Subcutaneous abdominal adipose tissue (tissue), 5 donors: ENCODE measurements at regions not wholly inside any gene's neighbourhood (a gene's known extent, or its start where the extent isn't known, plus 50 kb on each side); places are given as distances from the start of the nearest gene placed in this dataset.
"Not testable (repeated sequence)": the region's sequence is repeated elsewhere in the genome, so short reads cannot be mapped to it uniquely, and the experiment has no call there.

ENCODE experiments used
- H3K27ac ChIP-seq: one replicate; pipeline ENCODE4 v1.7.0; 2013; ENCODE audit warnings: low read depth, mild to moderate bottlenecking, inconsistent platforms, low read length, moderate library complexity
- H3K27me3 ChIP-seq, 5 donors: one replicate each; pipeline ENCODE4 v1.7.0; 2013; ENCODE audit warnings: low read length in 5 of 5, inconsistent platforms in 1 of 5; ENCODE audit not compliant: control insufficient read depth in 5 of 5, insufficient read depth in 4 of 5
- H3K36me3 ChIP-seq, 5 donors: one replicate each; pipeline ENCODE4 v1.7.0; 2013; ENCODE audit warnings: low read length in 5 of 5; ENCODE audit not compliant: control insufficient read depth in 5 of 5, insufficient read depth in 5 of 5
- H3K4me1 ChIP-seq, 5 donors: one replicate each; pipeline ENCODE4 v1.7.0; 2013; ENCODE audit warnings: low read length in 5 of 5, mild to moderate bottlenecking in 3 of 5, moderate library complexity in 1 of 5; ENCODE audit not compliant: control insufficient read depth in 5 of 5, insufficient read depth in 5 of 5
- H3K4me3 ChIP-seq, 5 donors: one replicate each; pipeline ENCODE4 v1.7.0; 2013; ENCODE audit warnings: low read length in 5 of 5, low read depth in 1 of 5
- H3K9ac ChIP-seq, 5 donors: one replicate each; pipeline ENCODE4 v1.7.0; 2013; ENCODE audit warnings: low read length in 5 of 5, mild to moderate bottlenecking in 4 of 5, moderate library complexity in 3 of 5
- H3K9me3 ChIP-seq, 5 donors: one replicate each; pipeline ENCODE4 v1.7.0; 2013; ENCODE audit warnings: low read length in 5 of 5; ENCODE audit not compliant: control insufficient read depth in 5 of 5
- donor health status: healthy.
- donor health status: healthy.
- donor health status: healthy.
- donor health status: healthy.
- donor health status: healthy.

- H3K27me3 ChIP-seq: no peaks in the 10 kb centered on the region
- no peak overlapping the region for H3K9ac ChIP-seq
- no peak overlapping the region for H3K27ac ChIP-seq
- no peaks in the 10 kb centered on the region for H3K4me1 ChIP-seq
- H3K4me3 ChIP-seq: no peak overlapping the region
- H3K36me3 ChIP-seq: no peaks in the 10 kb centered on the region
- H3K9me3 ChIP-seq: no peaks in the 10 kb centered on the region
These were observed 98.0 kb upstream of the TSLP start for GRCh38 chr5:110973510-110973909.

- Histone ChIP-seq H3K27ac (no peak overlapping the region), H3K9me3 (peaks cover 0 to 6% (median 0%) of the 10 kb centered on the region in 5 donors), H3K36me3 (no peaks in the 10 kb centered on the region), H3K9ac (no peak overlapping the region), H3K4me3 (no peak overlapping the region), H3K27me3 (no peaks in the 10 kb centered on the region), H3K4me1 (no peaks in the 10 kb centered on the region)
These were observed 93.6 kb upstream of the TSLP start for GRCh38 chr5:110977915-110978314.

- not testable (repeated sequence) for H3K4me1 ChIP-seq, H3K4me3 ChIP-seq, H3K27me3 ChIP-seq, H3K9ac ChIP-seq, H3K36me3 ChIP-seq, H3K27ac ChIP-seq, H3K9me3 ChIP-seq
These were observed 85.6 kb upstream of the TSLP start for GRCh38 chr5:110985882-110986281.

GRCh38 chr5:110987573-110987972 is 83.9 kb upstream of the TSLP start:
- not testable (repeated sequence) for H3K27me3 ChIP-seq, H3K36me3 ChIP-seq, H3K4me1 ChIP-seq, H3K27ac ChIP-seq, H3K9ac ChIP-seq, H3K9me3 ChIP-seq, H3K4me3 ChIP-seq

- Histone ChIP-seq H3K4me1 (no peaks in the 10 kb centered on the region), H3K27me3 (no peaks in the 10 kb centered on the region), H3K27ac (no peak overlapping the region), H3K36me3 (no peaks in the 10 kb centered on the region), H3K4me3 (no peak overlapping the region), H3K9ac (no peak overlapping the region), H3K9me3 (peaks cover 0 to 5% (median 0%) of the 10 kb centered on the region in 5 donors)
These were observed 74.8 kb upstream of the TSLP start for GRCh38 chr5:110996742-110997141.

GRCh38 chr5:111002036-111002435 is 69.5 kb upstream of the TSLP start:
- no peaks in the 10 kb centered on the region for H3K36me3 ChIP-seq
- H3K4me1 ChIP-seq: no peaks in the 10 kb centered on the region
- peaks cover 0 to 5% (median 0%) of the 10 kb centered on the region in 5 donors for H3K9me3 ChIP-seq
- no peak overlapping the region for H3K27ac ChIP-seq
- H3K27me3 ChIP-seq: no peaks in the 10 kb centered on the region
- no peak overlapping the region for H3K4me3 ChIP-seq
- H3K9ac ChIP-seq: no peak overlapping the region

GRCh38 chr5:111003623-111004022 is 67.9 kb upstream of the TSLP start:
- Histone ChIP-seq H3K4me3 (no peak overlapping the region), H3K27me3 (no peaks in the 10 kb centered on the region), H3K9me3 (peaks cover 0 to 5% (median 0%) of the 10 kb centered on the region in 5 donors), H3K4me1 (no peaks in the 10 kb centered on the region), H3K9ac (no peak overlapping the region), H3K36me3 (no peaks in the 10 kb centered on the region), H3K27ac (no peak overlapping the region)

GRCh38 chr5:111004291-111004690 is 67.2 kb upstream of the TSLP start:
- no peaks in the 10 kb centered on the region for H3K36me3 ChIP-seq
- H3K27ac ChIP-seq: no peak overlapping the region
- H3K9ac ChIP-seq: no peak overlapping the region
- peaks cover 0 to 8% (median 0%) of the 10 kb centered on the region in 5 donors for H3K9me3 ChIP-seq
- H3K4me1 ChIP-seq: no peaks in the 10 kb centered on the region
- H3K27me3 ChIP-seq: no peaks in the 10 kb centered on the region
- no peak overlapping the region for H3K4me3 ChIP-seq

GRCh38 chr5:111010783-111011182 is 60.7 kb upstream of the TSLP start:
- Histone ChIP-seq H3K27me3 (no peaks in the 10 kb centered on the region), H3K36me3 (no peaks in the 10 kb centered on the region), H3K4me3 (no peak overlapping the region), H3K9me3 (peaks cover 0 to 3% (median 0%) of the 10 kb centered on the region in 5 donors), H3K9ac (no peak overlapping the region), H3K27ac (no peak overlapping the region), H3K4me1 (no peaks in the 10 kb centered on the region)

GRCh38 chr5:111013011-111013410 is 58.5 kb upstream of the TSLP start:
- H3K9me3 ChIP-seq: peaks cover 0 to 3% (median 0%) of the 10 kb centered on the region in 5 donors
- no peaks in the 10 kb centered on the region for H3K4me1 ChIP-seq

GRCh38 chr5:111016801-111017200 is 54.7 kb upstream of the TSLP start:
- Histone ChIP-seq H3K27me3 (no peaks in the 10 kb centered on the region), H3K9me3 (no peaks in the 10 kb centered on the region), H3K9ac (no peak overlapping the region), H3K27ac (no peak overlapping the region), H3K4me3 (no peak overlapping the region), H3K36me3 (no peaks in the 10 kb centered on the region), H3K4me1 (no peaks in the 10 kb centered on the region)

More at GRCh38 chr5:111013011-111013410, 58.5 kb upstream of the TSLP start:
- H3K36me3 ChIP-seq: no peaks in the 10 kb centered on the region
- no peak overlapping the region for H3K27ac ChIP-seq
- no peaks in the 10 kb centered on the region for H3K27me3 ChIP-seq
- no peak overlapping the region for H3K9ac ChIP-seq
- H3K4me3 ChIP-seq: no peak overlapping the region
